Panc1 (cell line): ENCODE measurements at regions not wholly inside any gene's neighbourhood (a gene's known extent, or its start where the extent isn't known, plus 50 kb on each side); places are given as distances from the start of the nearest gene placed in this dataset.

Experiments used
- ATAC-seq: fragments of 200-7000 bp; cut with Tn5 transposase; 2 replicates; pipeline ENCODE4 v1.9.1; 2020; ENCODE audit warnings: mild to moderate bottlenecking, moderate library complexity
- BruUV-seq: library from RNA; stranded (reverse); fragments of 400-500 nt; replicated peaks from 2 replicates; lab custom pipeline; 2021; lab: Mats Ljungman, UMichigan
- CTCF ChIA-PET: fragments of 300-600 bp; sonication (Branson Sonifier 250); formaldehyde crosslinking; loops from one replicate; lab custom pipeline; 2022; ENCODE audit warnings: antibody characterized with exemption; lab: Charles Lee
- POLR2A ChIA-PET: fragments of 300-600 bp; sonication (Branson Sonifier 250); formaldehyde crosslinking; loops from one replicate; lab custom pipeline; 2022; ENCODE audit warnings: antibody characterized with exemption; lab: Charles Lee
- DNase-seq: peaks from one replicate; pipeline ENCODE4 v3.0.0-alpha.2; 2010; ENCODE audit warnings: low read depth, low spot score
- H3K27ac ChIP-seq: 2 replicates; pipeline ENCODE4 v1.5.1; 2011; ENCODE audit warnings: mild to moderate bottlenecking, low read length, inconsistent platforms
- H3K27me3 ChIP-seq: fragments of 200-500 bp; sonication (Bioruptor generic); 2 replicates; pipeline ENCODE4 v1.6.0; 2014; ENCODE audit warnings: low read length, inconsistent platforms; ENCODE audit not compliant: control insufficient read depth, insufficient read depth
- H3K36me3 ChIP-seq: fragments of 200-500 bp; sonication (Bioruptor generic); 2 replicates; pipeline ENCODE4 v1.5.1; 2014; ENCODE audit warnings: inconsistent platforms, mild to moderate bottlenecking, low read length, moderate library complexity; ENCODE audit not compliant: control insufficient read depth, insufficient read depth
- H3K4me1 ChIP-seq: 2 replicates; pipeline ENCODE4 v1.5.1; 2011; ENCODE audit warnings: inconsistent platforms, mild to moderate bottlenecking, low read length, moderate library complexity; ENCODE audit not compliant: control insufficient read depth, insufficient read depth
- H3K4me3 ChIP-seq, 2 experiments: 2 replicates each; pipeline ENCODE4 v1.5.1; 2011 to 2012; ENCODE audit warnings: low read depth in 2 of 2, low read length in 2 of 2, mild to moderate bottlenecking in 2 of 2, inconsistent platforms in 1 of 2, moderate library complexity in 1 of 2
- H3K9me3 ChIP-seq: fragments of 200-500 bp; sonication (Bioruptor generic); 2 replicates; pipeline ENCODE4 v1.5.1; 2014; ENCODE audit warnings: low read depth, mild to moderate bottlenecking, inconsistent platforms, low read length, moderate library complexity; ENCODE audit not compliant: control insufficient read depth, insufficient read depth
- POLR2AphosphoS5 ChIP-seq: IDR thresholded peaks from 2 replicates; pipeline ENCODE4 v1.6.1; 2012; ENCODE audit warnings: mild to moderate bottlenecking, low read depth, low read length, moderate library complexity
- REST ChIP-seq, 2 experiments: IDR thresholded peaks; 2 replicates each; pipeline ENCODE4 v1.6.1; 2011 to 2012; ENCODE audit warnings: low read depth in 2 of 2, control low read depth in 1 of 2, low read length in 1 of 2, mild to moderate bottlenecking in 1 of 2, moderate library complexity in 1 of 2; ENCODE audit not compliant: insufficient read depth in 1 of 2
- SIN3A ChIP-seq: IDR thresholded peaks from 2 replicates; pipeline ENCODE4 v1.6.1; 2012; ENCODE audit warnings: low read depth, mild to moderate bottlenecking, low read length, moderate library complexity, borderline replicate concordance; ENCODE audit not compliant: insufficient read depth
- TCF7L2 ChIP-seq: IDR thresholded peaks from 2 replicates; pipeline ENCODE4 v1.6.1; 2011; ENCODE audit warnings: mild to moderate bottlenecking, low read depth, low read length, inconsistent platforms
- in situ Hi-C: cut with HindIII; loops from 2 replicates; pipeline ENCODE4 v1.10.0; 2016; ENCODE audit warnings: low sequenced_read_pairs, low pct_unique_long_range_greater_than_20kb
- intact Hi-C: fragments of 100-400 bp; cut with micrococcal nuclease; formaldehyde crosslinking; loops from one replicate; pipeline ENCODE4 v1.10.0; 2022; ENCODE audit not compliant: unreplicated experiment
- TF ChIP-seq, protein P1 (sequence below): fragments of 450-650 bp; IDR thresholded peaks from 2 replicates; pipeline ENCODE4 v1.5.1; 2017; ENCODE audit warnings: mild to moderate bottlenecking

GRCh38 chr3:117754058-117754457 is 1044.5 kb downstream of the TUSC7 start:
- no peaks in the 10 kb centered on the region for H3K27me3 ChIP-seq
- H3K4me3 ChIP-seq: no peak overlapping the region
- TF ChIP-seq, protein P1, sequence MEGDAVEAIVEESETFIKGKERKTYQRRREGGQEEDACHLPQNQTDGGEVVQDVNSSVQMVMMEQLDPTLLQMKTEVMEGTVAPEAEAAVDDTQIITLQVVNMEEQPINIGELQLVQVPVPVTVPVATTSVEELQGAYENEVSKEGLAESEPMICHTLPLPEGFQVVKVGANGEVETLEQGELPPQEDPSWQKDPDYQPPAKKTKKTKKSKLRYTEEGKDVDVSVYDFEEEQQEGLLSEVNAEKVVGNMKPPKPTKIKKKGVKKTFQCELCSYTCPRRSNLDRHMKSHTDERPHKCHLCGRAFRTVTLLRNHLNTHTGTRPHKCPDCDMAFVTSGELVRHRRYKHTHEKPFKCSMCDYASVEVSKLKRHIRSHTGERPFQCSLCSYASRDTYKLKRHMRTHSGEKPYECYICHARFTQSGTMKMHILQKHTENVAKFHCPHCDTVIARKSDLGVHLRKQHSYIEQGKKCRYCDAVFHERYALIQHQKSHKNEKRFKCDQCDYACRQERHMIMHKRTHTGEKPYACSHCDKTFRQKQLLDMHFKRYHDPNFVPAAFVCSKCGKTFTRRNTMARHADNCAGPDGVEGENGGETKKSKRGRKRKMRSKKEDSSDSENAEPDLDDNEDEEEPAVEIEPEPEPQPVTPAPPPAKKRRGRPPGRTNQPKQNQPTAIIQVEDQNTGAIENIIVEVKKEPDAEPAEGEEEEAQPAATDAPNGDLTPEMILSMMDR: no peak
- no peak for TF ChIP-seq TCF7L2
- no peak for TF ChIP-seq SIN3A
- no peak for TF ChIP-seq REST (IDR thresholded peaks at IDR 0.05; ENCODE audit: insufficient read depth in 1 of 2, low read depth in 2 of 2, low read length in 1 of 2)
- TF ChIP-seq POLR2AphosphoS5: no peak
- H3K36me3 ChIP-seq: no peaks in the 10 kb centered on the region
- no TSS peak for BruUV-seq
- intact Hi-C loops: no loop called here
- POLR2A ChIA-PET: no interaction called here
- CTCF ChIA-PET: no interaction called here
- DNase-seq (no peak), ATAC-seq (no peak)
- H3K27ac ChIP-seq: no peak overlapping the region
- H3K9me3 ChIP-seq: no peaks in the 10 kb centered on the region
- H3K4me1 ChIP-seq: no peaks in the 10 kb centered on the region
- in situ Hi-C loops: no loop called here

- Histone ChIP-seq H3K4me1 (no peaks in the 10 kb centered on the region), H3K36me3 (no peaks in the 10 kb centered on the region), H3K9me3 (no peaks in the 10 kb centered on the region), H3K27me3 (no peaks in the 10 kb centered on the region), H3K4me3 (no peak overlapping the region), H3K27ac (no peak overlapping the region)
- DNase-seq (no peak), ATAC-seq (no peak)
- in situ Hi-C loops (no loop called here), intact Hi-C loops (no loop called here)
- POLR2A ChIA-PET: no interaction called here
- CTCF ChIA-PET: no interaction called here
- BruUV-seq: no TSS peak
- TF ChIP-seq SIN3A (no peak), REST (IDR thresholded peaks at IDR 0.05; ENCODE audit: insufficient read depth in 1 of 2, low read depth in 2 of 2, low read length in 1 of 2) (no peak)
These were observed 1045.3 kb downstream of the TUSC7 start for GRCh38 chr3:117754841-117755240.
